ENCODE measurements at regions not wholly inside any gene's neighbourhood (a gene's known extent, or its start where the extent isn't known, plus 50 kb on each side); places are given as distances from the start of the nearest gene placed in this dataset.
"Not testable (repeated sequence)": the region's sequence is repeated elsewhere in the genome, so short reads cannot be mapped to it uniquely, and the experiment has no call there.

- DNase-seq: not testable (repeated sequence)
These were observed 52.8 kb downstream of the FOXD4L6 start for GRCh38 chr9:41075671-41076070.

- DNase-seq: peak; percentile 35
These were observed 54.0 kb downstream of the FOXD4L6 start for GRCh38 chr9:41074356-41074942.

GRCh38 chr9:41073471-41074243, 54.8 kb downstream of the FOXD4L6 start:
- peak; percentile 33 for DNase-seq

- peak; percentile 22 for DNase-seq
These were observed 64.2 kb downstream of the FOXD4L6 start for GRCh38 chr9:41064125-41064795.

GRCh38 chr9:41063243-41063642, 65.2 kb downstream of the FOXD4L6 start:
- not testable (repeated sequence) for DNase-seq

GRCh38 chr9:41059603-41060002, 68.9 kb downstream of the FOXD4L6 start:
- DNase-seq: not testable (repeated sequence)

GRCh38 chr9:41053666-41054363, 74.7 kb downstream of the FOXD4L6 start:
- not testable (repeated sequence) for DNase-seq

- DNase-seq: not testable (repeated sequence)
These were observed 79.8 kb downstream of the FOXD4L6 start for GRCh38 chr9:41048672-41049071.

- not testable (repeated sequence) for DNase-seq
These were observed 80.7 kb downstream of the FOXD4L6 start for GRCh38 chr9:41047792-41048191.

GRCh38 chr9:41044930-41045329, 83.6 kb downstream of the FOXD4L6 start:
- not testable (repeated sequence) for DNase-seq

GRCh38 chr9:41043433-41043832, 85.0 kb downstream of the FOXD4L6 start:
- not testable (repeated sequence) for DNase-seq

- not testable (repeated sequence) for DNase-seq
These were observed 86.4 kb downstream of the FOXD4L6 start for GRCh38 chr9:41042111-41042510.

- not testable (repeated sequence) for DNase-seq
These were observed 87.7 kb downstream of the FOXD4L6 start for GRCh38 chr9:41040705-41041342.

- peak; percentile 60 for DNase-seq
These were observed 93.2 kb downstream of the FOXD4L6 start for GRCh38 chr9:41035276-41035675.

- DNase-seq: peak; percentile 96
These were observed 93.7 kb downstream of the FOXD4L6 start for GRCh38 chr9:41034699-41035197.

GRCh38 chr9:41033877-41034276, 94.6 kb downstream of the FOXD4L6 start:
- peak; percentile 62 for DNase-seq

- not testable (repeated sequence) for DNase-seq
These were observed 95.1 kb downstream of the FOXD4L6 start for GRCh38 chr9:41033360-41033759.

- not testable (repeated sequence) for DNase-seq
These were observed 101.4 kb downstream of the FOXD4L6 start for GRCh38 chr9:41026912-41027676.

- not testable (repeated sequence) for DNase-seq
These were observed 106.1 kb downstream of the FOXD4L6 start for GRCh38 chr9:41022365-41022764.

GRCh38 chr9:41019858-41020562, 108.5 kb downstream of the FOXD4L6 start:
- DNase-seq: peak; percentile 24

GRCh38 chr9:41018948-41019347, 109.5 kb downstream of the FOXD4L6 start:
- not testable (repeated sequence) for DNase-seq

All from fibroblast of skin of scalp (primary cell).